ENCODE measurements at regions not wholly inside any gene's neighbourhood (a gene's known extent, or its start where the extent isn't known, plus 50 kb on each side); places are given as distances from the start of the nearest gene placed in this dataset.

GRCh38 chr9:80811656-80812055 is 877.7 kb downstream of the TLE1 start:
- Histone ChIP-seq H3K27me3 (no peaks in the 10 kb centered on the region), H4K20me1 (ENCODE audit: insufficient read depth, poor library complexity, severe bottlenecking) (no peaks in the 10 kb centered on the region), H3K4me3 (no peak overlapping the region), H3K27ac (no peak overlapping the region), H2AFZ (no peak overlapping the region), H3K36me3 (replicated peaks; ENCODE audit: insufficient read depth, low read depth) (no peaks in the 10 kb centered on the region), H3K4me2 (no peak overlapping the region), H3K9me3 (ENCODE audit: low read depth) (no peaks in the 10 kb centered on the region), H3K9me2 (replicated peaks; ENCODE audit: insufficient read depth) (no peaks in the 10 kb centered on the region), H3K79me2 (no peaks in the 10 kb centered on the region), H3K4me1 (ENCODE audit: insufficient read depth) (no peaks in the 10 kb centered on the region)
- no peak for DNase-seq (ENCODE audit: low spot score)
- TF ChIP-seq EZH2 (IDR thresholded peaks at IDR 0.05; ENCODE audit: borderline replicate concordance) (no peak), CTCF (IDR thresholded peaks at IDR 0.05; ENCODE audit: poor library complexity) (no peak), EZH2phosphoT487 (IDR thresholded peaks at IDR 0.05; ENCODE audit: low read depth, severe bottlenecking, unreplicated experiment) (no peak)
- 62% methylated on average over 2 of the region's 2 CpGs for WGBS (ENCODE audit: low lambda C conversion rate, missing lambda C conversion rate)

- no peak overlapping the region for H3K4me2 ChIP-seq
- no peak overlapping the region for H3K4me3 ChIP-seq
- H3K27ac ChIP-seq: no peak overlapping the region
- H3K4me1 ChIP-seq (ENCODE audit: insufficient read depth): no peaks in the 10 kb centered on the region
- H3K9me3 ChIP-seq (ENCODE audit: low read depth): no peaks in the 10 kb centered on the region
- H3K36me3 ChIP-seq (replicated peaks; ENCODE audit: insufficient read depth, low read depth): no peaks in the 10 kb centered on the region
- H2AFZ ChIP-seq: no peak overlapping the region
- no peaks in the 10 kb centered on the region for H3K79me2 ChIP-seq
- no peaks in the 10 kb centered on the region for H4K20me1 ChIP-seq (ENCODE audit: insufficient read depth, poor library complexity, severe bottlenecking)
- no peak for DNase-seq (ENCODE audit: low spot score)
- no peaks in the 10 kb centered on the region for H3K27me3 ChIP-seq
- no peak for TF ChIP-seq EZH2 (IDR thresholded peaks at IDR 0.05; ENCODE audit: borderline replicate concordance)
- TF ChIP-seq EZH2phosphoT487 (IDR thresholded peaks at IDR 0.05; ENCODE audit: low read depth, severe bottlenecking, unreplicated experiment): no peak
- no peak for TF ChIP-seq CTCF (IDR thresholded peaks at IDR 0.05; ENCODE audit: poor library complexity)
- no peaks in the 10 kb centered on the region for H3K9me2 ChIP-seq (replicated peaks; ENCODE audit: insufficient read depth)
Observed at GRCh38 chr9:80811003-80811402, 878.3 kb downstream of the TLE1 start.

GRCh38 chr9:80806671-80807070 is 882.7 kb downstream of the TLE1 start:
- H3K4me1 ChIP-seq (ENCODE audit: insufficient read depth): no peaks in the 10 kb centered on the region
- no peak overlapping the region for H3K4me2 ChIP-seq
- no peak for TF ChIP-seq EZH2phosphoT487 (IDR thresholded peaks at IDR 0.05; ENCODE audit: low read depth, severe bottlenecking, unreplicated experiment)
- TF ChIP-seq EZH2 (IDR thresholded peaks at IDR 0.05; ENCODE audit: borderline replicate concordance): no peak
- TF ChIP-seq CTCF (IDR thresholded peaks at IDR 0.05; ENCODE audit: poor library complexity): no peak
- H4K20me1 ChIP-seq (ENCODE audit: insufficient read depth, poor library complexity, severe bottlenecking): no peaks in the 10 kb centered on the region
- H3K4me3 ChIP-seq: no peak overlapping the region
- no peaks in the 10 kb centered on the region for H3K36me3 ChIP-seq (replicated peaks; ENCODE audit: insufficient read depth, low read depth)
- H3K27me3 ChIP-seq: no peaks in the 10 kb centered on the region
- H3K9me3 ChIP-seq (ENCODE audit: low read depth): no peaks in the 10 kb centered on the region
- no peak overlapping the region for H2AFZ ChIP-seq
- H3K9me2 ChIP-seq (replicated peaks; ENCODE audit: insufficient read depth): no peaks in the 10 kb centered on the region
- H3K79me2 ChIP-seq: no peaks in the 10 kb centered on the region
- H3K27ac ChIP-seq: no peak overlapping the region
- no peak for DNase-seq (ENCODE audit: low spot score)

GRCh38 chr9:80804873-80805272 is 884.5 kb downstream of the TLE1 start:
- Histone ChIP-seq H3K27ac (no peak overlapping the region), H3K9me3 (ENCODE audit: low read depth) (no peaks in the 10 kb centered on the region), H2AFZ (no peak overlapping the region), H3K79me2 (no peaks in the 10 kb centered on the region), H3K9me2 (replicated peaks; ENCODE audit: insufficient read depth) (no peaks in the 10 kb centered on the region), H4K20me1 (ENCODE audit: insufficient read depth, poor library complexity, severe bottlenecking) (no peaks in the 10 kb centered on the region), H3K4me2 (no peak overlapping the region), H3K4me3 (no peak overlapping the region), H3K4me1 (ENCODE audit: insufficient read depth) (no peaks in the 10 kb centered on the region), H3K36me3 (replicated peaks; ENCODE audit: insufficient read depth, low read depth) (no peaks in the 10 kb centered on the region), H3K27me3 (no peaks in the 10 kb centered on the region)
- TF ChIP-seq EZH2 (IDR thresholded peaks at IDR 0.05; ENCODE audit: borderline replicate concordance) (no peak), CTCF (IDR thresholded peaks at IDR 0.05; ENCODE audit: poor library complexity) (no peak), EZH2phosphoT487 (IDR thresholded peaks at IDR 0.05; ENCODE audit: low read depth, severe bottlenecking, unreplicated experiment) (no peak)
- DNase-seq (ENCODE audit: low spot score): no peak

All from hepatocyte (in vitro differentiated cells).